GM10266 (cell line): ENCODE measurements at regions not wholly inside any gene's neighbourhood (a gene's known extent, or its start where the extent isn't known, plus 50 kb on each side); places are given as distances from the start of the nearest gene placed in this dataset.
"Not testable (repeated sequence)": the region's sequence is repeated elsewhere in the genome, so short reads cannot be mapped to it uniquely, and the experiment has no call there.

ENCODE experiments used
- DNase-seq: peaks from one replicate; pipeline ENCODE4 v3.0.0; 2012; ENCODE audit errors: extremely low spot score
- CTCF ChIP-seq: IDR thresholded peaks from 2 replicates; pipeline ENCODE4 v1.5.1; 2012; ENCODE audit warnings: mild to moderate bottlenecking, low read depth; ENCODE audit not compliant: control insufficient read depth, insufficient read depth; ENCODE audit errors: missing control alignments

DNA sequence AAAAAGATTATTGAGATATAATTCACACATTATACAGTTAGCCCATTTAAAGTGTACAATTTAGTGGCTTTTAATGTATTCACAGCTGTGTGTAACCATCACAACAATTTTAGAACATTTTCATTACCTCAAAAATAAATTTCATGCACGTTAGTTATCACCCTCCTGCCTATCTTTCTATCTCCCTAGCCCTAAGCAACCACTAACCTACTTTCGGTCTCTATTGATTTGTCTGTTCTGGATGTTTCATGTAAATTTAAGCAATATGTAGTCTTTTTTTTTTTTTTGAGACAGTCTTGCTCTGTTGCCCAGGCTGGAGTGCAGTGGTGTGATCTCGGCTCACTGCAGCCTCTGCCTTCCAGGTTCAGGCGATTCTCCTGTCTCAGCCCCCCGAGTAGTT is 439.4 kb downstream of the PCNX1 start:
- no peak for TF ChIP-seq CTCF

GRCh38 chr14:71348394-71348793 is 441.1 kb downstream of the PCNX1 start:
- no peak for TF ChIP-seq CTCF
- DNase-seq = no peak

More for the DNA sequence above, 439.4 kb downstream of the PCNX1 start:
- no peak for DNase-seq

DNA sequence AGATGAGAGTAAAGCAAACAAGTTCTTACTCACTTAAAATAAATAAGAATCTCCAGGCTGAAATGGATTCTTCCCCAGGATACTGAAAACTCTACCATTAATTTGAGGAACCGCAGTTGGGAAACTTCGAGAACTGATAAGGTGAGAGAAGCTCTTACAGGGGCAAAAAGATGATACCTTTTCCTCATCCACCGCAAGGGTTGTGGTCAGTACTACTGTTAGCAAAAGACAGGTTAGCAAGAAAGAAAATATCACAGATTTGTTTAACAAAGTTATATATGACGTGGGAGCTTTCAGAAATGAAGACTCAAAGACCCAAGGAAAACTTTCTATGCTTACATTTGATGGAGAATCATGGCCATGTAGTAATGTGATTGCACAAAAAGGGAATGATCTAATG is 441.6 kb downstream of the PCNX1 start:
- TF ChIP-seq CTCF = no peak
- DNase-seq = no peak

DNA sequence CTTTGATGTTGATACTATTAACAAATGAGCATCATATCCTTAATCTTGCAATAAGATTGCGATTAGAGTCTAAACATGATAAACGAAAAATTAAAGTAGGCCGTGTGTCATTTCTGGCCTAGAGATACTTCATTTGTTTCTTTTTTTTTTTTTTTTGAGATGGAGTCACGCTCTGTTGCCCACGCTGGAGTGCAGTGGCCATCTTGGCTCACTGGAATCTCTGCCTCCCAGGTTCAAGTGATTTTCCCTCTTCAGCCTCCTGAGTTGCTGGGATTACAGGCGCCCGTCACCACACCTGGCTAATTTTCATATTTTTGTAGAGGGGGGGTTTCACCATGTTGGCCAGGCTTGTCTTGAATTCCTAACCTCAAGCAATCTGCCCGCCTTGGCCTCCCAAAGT is 446.9 kb downstream of the PCNX1 start:
- no peak for TF ChIP-seq CTCF
- no peak for DNase-seq

- no peak for DNase-seq
- no peak for TF ChIP-seq CTCF
Measured at GRCh38 chr14:71354801-71355200, 447.5 kb downstream of the PCNX1 start.

DNA sequence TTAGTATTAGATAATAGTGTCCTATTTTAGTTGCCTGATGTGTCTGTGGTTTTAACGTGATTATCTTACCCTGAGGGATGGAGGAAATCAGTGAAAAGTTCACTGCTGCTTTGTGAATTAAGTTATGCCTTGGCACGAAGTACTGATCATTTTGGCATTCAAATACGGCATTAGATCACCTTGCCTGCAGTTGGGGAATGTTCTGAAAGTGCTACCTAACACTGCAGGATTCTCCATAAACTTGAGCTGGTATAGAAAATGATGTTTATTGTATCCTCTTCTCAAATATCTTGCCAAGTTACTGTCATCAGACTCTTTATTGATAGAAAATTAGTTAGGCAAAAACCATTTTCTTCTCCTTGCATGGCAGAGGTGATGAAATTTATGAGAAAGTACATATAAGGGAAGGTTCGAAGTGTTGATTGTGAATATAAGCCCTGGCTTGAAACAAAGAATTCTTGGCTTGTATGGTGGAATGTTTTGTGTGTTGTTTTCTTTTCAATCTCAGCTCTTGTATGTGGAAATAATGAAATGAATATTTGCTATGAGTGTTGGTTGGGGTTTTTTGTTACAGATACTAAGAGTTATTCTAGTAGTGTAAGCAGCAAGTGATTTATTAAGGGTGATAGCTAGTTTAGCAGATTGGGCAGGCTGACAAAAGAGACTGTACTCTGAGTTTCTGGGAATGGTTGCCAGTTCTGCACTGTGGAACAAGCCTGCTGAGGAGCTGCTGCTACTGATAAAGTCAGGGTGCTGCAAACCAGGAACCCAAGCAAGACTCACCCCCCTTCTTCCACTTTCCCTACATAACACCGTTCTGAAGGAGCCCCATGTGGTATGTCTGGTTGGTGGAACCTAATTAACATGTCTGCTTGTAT is 448.3 kb downstream of the PCNX1 start:
- TF ChIP-seq CTCF = no peak

GRCh38 chr14:71358209-71358931 is 451.1 kb downstream of the PCNX1 start:
- TF ChIP-seq CTCF = no peak
- peak; percentile 26 for DNase-seq

More for the DNA sequence above, 448.3 kb downstream of the PCNX1 start:
- DNase-seq = no peak

DNA sequence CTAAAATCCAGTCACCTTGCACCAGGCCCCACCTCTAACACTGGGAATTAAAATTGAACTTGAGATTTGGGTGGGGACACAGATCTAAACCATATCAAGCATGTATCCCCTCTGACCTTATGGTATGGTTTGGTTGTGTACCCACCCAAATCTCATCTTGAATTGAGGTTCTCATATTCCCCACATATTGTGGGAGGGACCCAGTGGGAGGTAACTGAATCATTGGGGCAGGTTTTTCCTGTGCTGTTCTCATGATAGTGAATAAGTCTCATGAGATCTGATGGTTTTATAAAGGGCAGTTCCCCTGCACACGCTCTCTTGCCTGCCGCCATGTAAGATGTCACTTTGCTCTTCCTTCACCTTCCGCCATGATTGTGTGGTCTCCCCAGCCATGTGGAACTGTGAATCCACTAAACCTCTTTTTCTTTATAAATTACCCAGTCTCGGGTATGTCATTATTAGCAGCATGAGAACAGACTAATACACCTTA is 451.7 kb downstream of the PCNX1 start:
- DNase-seq = not testable (repeated sequence)
